Colonic mucosa (tissue), 4 donors: ENCODE measurements at regions not wholly inside any gene's neighbourhood (a gene's known extent, or its start where the extent isn't known, plus 50 kb on each side); places are given as distances from the start of the nearest gene placed in this dataset.

ENCODE experiments used
- DNase-seq: peaks from one replicate; pipeline ENCODE4 v3.0.0-alpha.2; 2020
- H3K27ac ChIP-seq: fragments of 200-600 bp; one replicate; pipeline ENCODE4 v1.8.0; 2021
- H3K27me3 ChIP-seq: fragments of 200-600 bp; one replicate; pipeline ENCODE4 v1.8.0; 2021
- H3K36me3 ChIP-seq: fragments of 200-600 bp; one replicate; pipeline ENCODE4 v1.8.0; 2021
- H3K4me1 ChIP-seq: fragments of 200-600 bp; one replicate; pipeline ENCODE4 v1.8.0; 2021; ENCODE audit warnings: mild to moderate bottlenecking
- H3K4me3 ChIP-seq: fragments of 200-600 bp; one replicate; pipeline ENCODE4 v1.8.0; 2021
- H3K9ac ChIP-seq, 2 donors: one replicate each; pipeline ENCODE4 v1.7.0; 2013; ENCODE audit warnings: control low read depth in 2 of 2, low read depth in 2 of 2, low read length in 2 of 2
- H3K9me3 ChIP-seq: fragments of 200-600 bp; one replicate; pipeline ENCODE4 v1.8.0; 2021
- CTCF ChIP-seq: fragments of 200-600 bp; IDR thresholded peaks from one replicate; pipeline ENCODE4 v1.8.0; 2022; ENCODE audit warnings: antibody characterized with exemption, mild to moderate bottlenecking
- intact Hi-C: fragments of 100-400 bp; cut with DNase I; formaldehyde crosslinking; loops from one replicate; pipeline ENCODE4 v1.14.1; 2022
- donor health status: healthy.
- donor health status: DM: no; HTN: no; CAD: no.
- donor health status: DM: no; HTN: no; CAD: no.

DNA sequence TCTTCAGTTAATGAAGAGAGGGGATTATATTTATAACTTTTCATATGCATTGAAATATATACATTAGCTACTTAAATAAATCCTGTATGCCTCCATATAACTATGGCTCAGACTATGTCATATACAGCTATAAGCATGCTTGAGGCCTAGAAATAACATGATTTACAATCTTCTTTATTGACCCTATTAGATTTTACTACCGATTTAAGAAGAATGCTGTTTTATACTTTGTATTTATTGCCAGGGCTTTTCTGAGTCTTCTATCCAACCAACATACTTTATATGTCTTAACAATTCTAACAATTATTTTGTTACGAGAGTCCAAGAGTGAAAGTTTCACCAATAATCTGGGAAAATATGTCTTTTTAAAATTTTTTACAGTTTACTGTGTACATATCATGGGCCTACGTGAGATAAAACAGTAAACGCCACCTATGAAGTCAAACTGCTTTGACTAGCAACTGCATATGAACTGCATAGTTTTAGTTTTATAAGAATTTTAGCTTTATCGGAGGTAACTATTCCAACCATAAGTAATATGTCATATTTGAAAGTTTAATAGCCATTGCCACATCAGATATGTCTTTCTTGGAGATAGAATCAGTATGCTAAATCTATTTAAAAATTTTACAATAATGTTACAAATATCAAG lies 861.0 kb downstream of the USP25 start:
- TF ChIP-seq CTCF: no peak
- no peak for DNase-seq
- Histone ChIP-seq H3K9me3 (no peaks in the 10 kb centered on the region), H3K27me3 (no peaks in the 10 kb centered on the region), H3K4me1 (no peaks in the 10 kb centered on the region), H3K36me3 (no peaks in the 10 kb centered on the region), H3K4me3 (no peak overlapping the region), H3K9ac (no peak overlapping the region), H3K27ac (no peak overlapping the region)
- intact Hi-C loops: no loop called here

DNA sequence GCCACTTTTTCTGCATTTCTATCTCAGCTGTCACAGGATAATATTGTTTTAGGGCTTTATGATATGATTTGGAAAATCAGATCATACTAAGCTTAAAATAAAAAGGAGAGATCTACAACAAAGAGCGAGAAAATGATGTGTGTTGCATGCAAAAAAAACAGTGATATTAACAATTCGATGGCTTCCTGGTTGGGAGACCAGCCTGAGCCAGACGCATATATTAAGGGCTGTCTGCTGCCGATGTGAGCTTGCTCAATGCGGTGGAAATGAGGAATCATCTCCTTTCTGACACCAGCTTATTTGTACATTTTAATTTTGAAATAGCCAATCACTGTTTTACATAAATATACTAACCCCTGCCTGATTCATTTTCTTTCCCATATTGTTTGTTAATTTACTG lies 862.6 kb downstream of the USP25 start:
- no peak overlapping the region for H3K4me3 ChIP-seq
- no peak overlapping the region for H3K27ac ChIP-seq
- H3K4me1 ChIP-seq: no peaks in the 10 kb centered on the region
- intact Hi-C loops: no loop called here
- H3K9me3 ChIP-seq: no peaks in the 10 kb centered on the region
- H3K36me3 ChIP-seq: no peaks in the 10 kb centered on the region
- no peak for DNase-seq
- TF ChIP-seq CTCF: no peak
- no peaks in the 10 kb centered on the region for H3K27me3 ChIP-seq
- H3K9ac ChIP-seq: no peak overlapping the region

GRCh38 chr21:16594191-16594590 lies 864.4 kb downstream of the USP25 start:
- intact Hi-C loops: no loop called here
- DNase-seq: no peak

GRCh38 chr21:16596369-16596768 lies 866.6 kb downstream of the USP25 start:
- intact Hi-C loops: no loop called here
- H3K27ac ChIP-seq: no peak overlapping the region
- no peak overlapping the region for H3K4me3 ChIP-seq
- no peak for DNase-seq
- H3K36me3 ChIP-seq: no peaks in the 10 kb centered on the region
- H3K27me3 ChIP-seq: no peaks in the 10 kb centered on the region
- no peak for TF ChIP-seq CTCF
- no peaks in the 10 kb centered on the region for H3K9me3 ChIP-seq
- no peak overlapping the region for H3K9ac ChIP-seq
- H3K4me1 ChIP-seq: no peaks in the 10 kb centered on the region

More at GRCh38 chr21:16594191-16594590, 864.4 kb downstream of the USP25 start:
- Histone ChIP-seq H3K9me3 (no peaks in the 10 kb centered on the region), H3K27me3 (no peaks in the 10 kb centered on the region), H3K9ac (no peak overlapping the region), H3K4me3 (no peak overlapping the region), H3K36me3 (no peaks in the 10 kb centered on the region), H3K4me1 (no peaks in the 10 kb centered on the region), H3K27ac (no peak overlapping the region)
- TF ChIP-seq CTCF: no peak

DNA sequence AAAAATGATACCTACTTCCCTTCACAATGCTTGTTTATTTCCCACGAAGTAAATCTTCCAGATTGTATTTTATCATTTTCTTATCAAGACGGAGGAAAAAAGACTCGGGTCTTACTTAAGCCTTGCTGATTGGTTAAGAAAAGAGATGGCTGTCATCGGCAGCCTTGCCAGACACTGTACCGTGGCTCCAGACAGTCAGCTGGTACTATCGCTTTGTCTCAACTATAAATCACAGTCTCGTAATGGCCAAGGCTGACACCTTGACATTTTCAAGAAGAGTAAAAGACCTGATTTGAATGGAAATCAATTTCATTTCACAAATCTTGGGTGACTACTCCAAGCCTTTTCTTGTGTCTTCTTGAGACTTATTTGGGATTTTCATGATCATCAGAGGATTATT lies 868.0 kb downstream of the USP25 start:
- TF ChIP-seq CTCF: no peak
- H3K9ac ChIP-seq: no peak overlapping the region
- no peaks in the 10 kb centered on the region for H3K36me3 ChIP-seq

More for the DNA sequence above, 868.0 kb downstream of the USP25 start:
- Histone ChIP-seq H3K4me3 (no peak overlapping the region), H3K9me3 (no peaks in the 10 kb centered on the region), H3K4me1 (no peaks in the 10 kb centered on the region), H3K27me3 (no peaks in the 10 kb centered on the region), H3K27ac (no peak overlapping the region)
- intact Hi-C loops: no loop called here
- DNase-seq: no peak
